Mesendoderm (in vitro differentiated cells): ENCODE measurements at regions not wholly inside any gene's neighbourhood (a gene's known extent, or its start where the extent isn't known, plus 50 kb on each side); places are given as distances from the start of the nearest gene placed in this dataset.

Experiments used
- DNase-seq: peaks from one replicate; pipeline ENCODE4 v3.0.0; 2013
- H2AK5ac ChIP-seq: 2 replicates; pipeline ENCODE4 v1.6.1; 2013; ENCODE audit warnings: low read length, inconsistent platforms
- H2BK120ac ChIP-seq: 2 replicates; pipeline ENCODE4 v1.6.1; 2013; ENCODE audit warnings: low read depth, mild to moderate bottlenecking, low read length, moderate library complexity, mixed read lengths
- H2BK15ac ChIP-seq: replicated peaks from 2 replicates; pipeline ENCODE4 v1.6.1; 2013; ENCODE audit warnings: low read depth, mild to moderate bottlenecking, moderate library complexity
- H2BK5ac ChIP-seq: 2 replicates; pipeline ENCODE4 v1.6.1; 2013; ENCODE audit warnings: low read length, inconsistent platforms
- H3K18ac ChIP-seq: 2 replicates; pipeline ENCODE4 v1.6.1; 2013; ENCODE audit warnings: mild to moderate bottlenecking, low read length, mixed read lengths
- H3K23ac ChIP-seq: one replicate; pipeline ENCODE4 v1.6.1; 2013; ENCODE audit warnings: low read length
- H3K27ac ChIP-seq: 2 replicates; pipeline ENCODE4 v1.5.1; 2013; ENCODE audit warnings: low read depth, mild to moderate bottlenecking, inconsistent platforms, low read length, moderate library complexity
- H3K27me3 ChIP-seq: 2 replicates; pipeline ENCODE4 v1.6.1; 2013; ENCODE audit warnings: low read length, control low read depth, mild to moderate bottlenecking, inconsistent platforms; ENCODE audit not compliant: insufficient read depth, poor library complexity
- H3K36me3 ChIP-seq: 2 replicates; pipeline ENCODE4 v1.6.1; 2013; ENCODE audit warnings: low read length, inconsistent platforms; ENCODE audit not compliant: control insufficient read depth, insufficient read depth
- H3K4ac ChIP-seq: one replicate; pipeline ENCODE4 v1.6.1; 2013; ENCODE audit warnings: low read depth, mild to moderate bottlenecking, low read length, moderate library complexity
- H3K4me1 ChIP-seq: 2 replicates; pipeline ENCODE4 v1.6.1; 2013; ENCODE audit warnings: low read depth, low read length, inconsistent platforms; ENCODE audit not compliant: control insufficient read depth
- H3K4me2 ChIP-seq: 2 replicates; pipeline ENCODE4 v1.6.1; 2013; ENCODE audit warnings: low read length
- H3K4me3 ChIP-seq: 2 replicates; pipeline ENCODE4 v1.5.1; 2013; ENCODE audit warnings: mild to moderate bottlenecking, low read length
- H3K56ac ChIP-seq: one replicate; pipeline ENCODE4 v1.6.1; 2013; ENCODE audit warnings: low read length
- H3K79me1 ChIP-seq: 2 replicates; pipeline ENCODE4 v1.6.1; 2013; ENCODE audit warnings: low read length, inconsistent platforms
- H3K79me2 ChIP-seq: 2 replicates; pipeline ENCODE4 v1.6.1; 2013; ENCODE audit warnings: mild to moderate bottlenecking, low read length; ENCODE audit not compliant: control insufficient read depth, insufficient read depth
- H3K9ac ChIP-seq: 2 replicates; pipeline ENCODE4 v1.6.1; 2013; ENCODE audit warnings: low read length, inconsistent platforms
- H4K5ac ChIP-seq: one replicate; pipeline ENCODE4 v1.6.1; 2013; ENCODE audit warnings: low read length
- H4K8ac ChIP-seq: one replicate; pipeline ENCODE4 v1.6.1; 2013; ENCODE audit warnings: low read depth, mild to moderate bottlenecking, control low read depth, low read length, moderate library complexity
- WGBS: extraction: QIAGEN DNeasy Blood & Tissue Kit; methylation state at CpG from one replicate; pipeline ENCODE4 v1.1.7; 2013; ENCODE audit warnings: low lambda C conversion rate, missing lambda C conversion rate; ENCODE audit not compliant: insufficient coverage; ENCODE audit errors: extremely low coverage; 5-methylcytosine and 5-hydroxymethylcytosine counted together

GRCh38 chr2:150679456-150680120 is 192.1 kb upstream of the RND3 start:
- Histone ChIP-seq H3K23ac (no peak overlapping the region), H2BK120ac (no peak overlapping the region), H3K4me2 (no peak overlapping the region), H3K4ac (no peak overlapping the region), H2BK5ac (no peak overlapping the region), H3K18ac (no peak overlapping the region), H3K4me1 (peaks cover 7% of the 10 kb centered on the region), H3K27ac (no peak overlapping the region), H3K56ac (no peak overlapping the region), H3K79me1 (no peaks in the 10 kb centered on the region), H2BK15ac (no peak overlapping the region), H3K27me3 (no peaks in the 10 kb centered on the region), H4K5ac (no peak overlapping the region), H4K8ac (no peak overlapping the region), H2AK5ac (no peak overlapping the region), H3K36me3 (no peaks in the 10 kb centered on the region), H3K4me3 (no peak overlapping the region), H3K9ac (no peak overlapping the region), H3K79me2 (no peaks in the 10 kb centered on the region)
- no CpG with 5 or more reads among the region's 8 CpGs for WGBS
- peak; percentile 10 for DNase-seq

- H3K79me1 ChIP-seq, result no peaks in the 10 kb centered on the region
- H3K27me3 ChIP-seq, result no peaks in the 10 kb centered on the region
- H3K4me3 ChIP-seq, result no peak overlapping the region
- H4K8ac ChIP-seq, result no peak overlapping the region
- H2BK15ac ChIP-seq, result no peak overlapping the region
- no peaks in the 10 kb centered on the region for H3K36me3 ChIP-seq
- H3K18ac ChIP-seq, result no peak overlapping the region
- H2BK120ac ChIP-seq, result no peak overlapping the region
- H3K23ac ChIP-seq, result no peak overlapping the region
- DNase-seq, result peak; percentile 7
- H3K4ac ChIP-seq, result no peak overlapping the region
- no peak overlapping the region for H4K5ac ChIP-seq
- no peak overlapping the region for H3K9ac ChIP-seq
- peak overlapping the region; percentile 27 for H3K56ac ChIP-seq
- H3K27ac ChIP-seq, result no peak overlapping the region
- peaks cover 7% of the 10 kb centered on the region for H3K4me1 ChIP-seq
- H3K4me2 ChIP-seq, result no peak overlapping the region
- peak overlapping the region; percentile 22 for H2AK5ac ChIP-seq
- H3K79me2 ChIP-seq, result no peaks in the 10 kb centered on the region
- WGBS, result no CpG with 5 or more reads among the region's 4 CpGs
- H2BK5ac ChIP-seq, result no peak overlapping the region
Observed at GRCh38 chr2:150677551-150677950, 190.1 kb upstream of the RND3 start.

GRCh38 chr2:150676747-150677383 is 189.4 kb upstream of the RND3 start:
- H2BK15ac ChIP-seq, result no peak overlapping the region
- no peak overlapping the region for H2BK5ac ChIP-seq
- no CpG with 5 or more reads among the region's 3 CpGs for WGBS
- no peak overlapping the region for H3K4me2 ChIP-seq
- no peaks in the 10 kb centered on the region for H3K79me1 ChIP-seq
- no peaks in the 10 kb centered on the region for H3K27me3 ChIP-seq
- no peak overlapping the region for H4K5ac ChIP-seq
- no peak overlapping the region for H3K9ac ChIP-seq
- no peak overlapping the region for H2AK5ac ChIP-seq
- no peak overlapping the region for H3K27ac ChIP-seq
- no peak overlapping the region for H3K18ac ChIP-seq
- no peak overlapping the region for H3K56ac ChIP-seq
- no peaks in the 10 kb centered on the region for H3K36me3 ChIP-seq
- H3K4me3 ChIP-seq, result no peak overlapping the region
- H3K79me2 ChIP-seq, result no peaks in the 10 kb centered on the region
- H4K8ac ChIP-seq, result no peak overlapping the region
- H3K4me1 ChIP-seq, result peaks cover 7% of the 10 kb centered on the region
- DNase-seq, result peak; percentile 42
- H3K23ac ChIP-seq, result no peak overlapping the region
- H2BK120ac ChIP-seq, result no peak overlapping the region
- H3K4ac ChIP-seq, result peak overlapping the region; percentile 48

- H2AK5ac ChIP-seq, result no peak overlapping the region
- H4K8ac ChIP-seq, result no peak overlapping the region
- DNase-seq, result peak; percentile 91
Observed at GRCh38 chr2:150675807-150676206, 188.3 kb upstream of the RND3 start.

GRCh38 chr2:150674283-150674682 is 186.8 kb upstream of the RND3 start:
- Histone ChIP-seq H2BK120ac (no peak overlapping the region), H3K79me1 (no peaks in the 10 kb centered on the region), H3K4me2 (no peak overlapping the region), H2BK5ac (no peak overlapping the region), H3K36me3 (no peaks in the 10 kb centered on the region), H3K79me2 (no peaks in the 10 kb centered on the region), H3K18ac (no peak overlapping the region), H3K27ac (no peak overlapping the region), H3K4ac (no peak overlapping the region), H3K27me3 (no peaks in the 10 kb centered on the region), H3K4me3 (no peak overlapping the region), H3K4me1 (peaks cover 7% of the 10 kb centered on the region), H2AK5ac (no peak overlapping the region), H2BK15ac (no peak overlapping the region), H3K23ac (no peak overlapping the region), H3K9ac (no peak overlapping the region), H4K8ac (no peak overlapping the region), H4K5ac (no peak overlapping the region), H3K56ac (no peak overlapping the region)
- no peak for DNase-seq
- WGBS, result no CpG with 5 or more reads among the region's 3 CpGs

More at GRCh38 chr2:150675807-150676206, 188.3 kb upstream of the RND3 start:
- no peak overlapping the region for H3K4me2 ChIP-seq
- H2BK15ac ChIP-seq, result no peak overlapping the region
- H3K23ac ChIP-seq, result no peak overlapping the region
- peaks cover 7% of the 10 kb centered on the region for H3K4me1 ChIP-seq
- no peak overlapping the region for H3K56ac ChIP-seq
- peak overlapping the region; percentile 73 for H2BK120ac ChIP-seq
- no CpG with 5 or more reads among the region's 2 CpGs for WGBS
- H2BK5ac ChIP-seq, result no peak overlapping the region
- no peaks in the 10 kb centered on the region for H3K36me3 ChIP-seq
- no peaks in the 10 kb centered on the region for H3K79me1 ChIP-seq
- H4K5ac ChIP-seq, result no peak overlapping the region
- peak overlapping the region; percentile 63 for H3K27ac ChIP-seq
- H3K18ac ChIP-seq, result no peak overlapping the region
- H3K79me2 ChIP-seq, result no peaks in the 10 kb centered on the region
- H3K27me3 ChIP-seq, result no peaks in the 10 kb centered on the region
- no peak overlapping the region for H3K4ac ChIP-seq
- no peak overlapping the region for H3K4me3 ChIP-seq
- no peak overlapping the region for H3K9ac ChIP-seq
